ENCODE measurements at regions not wholly inside any gene's neighbourhood (a gene's known extent, or its start where the extent isn't known, plus 50 kb on each side); places are given as distances from the start of the nearest gene placed in this dataset.

DNA sequence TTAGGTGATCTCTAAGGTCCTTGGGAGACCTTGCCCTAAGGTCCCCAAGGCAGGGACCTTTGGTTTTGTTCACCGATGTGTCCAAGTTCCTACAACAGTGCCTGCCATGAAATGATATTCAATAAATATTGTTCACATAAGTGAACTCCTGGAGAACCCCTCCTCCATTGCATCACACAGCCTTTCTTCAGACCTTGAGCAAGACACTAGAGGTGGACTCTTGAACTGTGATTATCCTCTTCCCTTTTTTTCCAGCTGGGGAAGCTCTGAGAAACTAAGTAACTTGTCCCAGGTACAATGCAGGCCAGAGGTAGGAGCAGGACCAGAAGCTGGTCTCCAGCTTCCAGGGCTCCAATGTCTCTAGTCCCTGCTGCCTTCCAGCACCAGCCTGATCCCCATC lies 76.6 kb upstream of the LMO1 start:
- intact Hi-C loops (cut with DNase I): no loop called here
- no peak for DNase-seq
- WGBS, 2 donors: 64 to 75% methylated on average over 1 of the region's 1 CpG
- no peaks in the 10 kb centered on the region for H3K4me1 ChIP-seq
- H3K36me3 ChIP-seq (replicated peaks in 1 of 2; ENCODE audit: insufficient read depth in 1 of 2, low read depth in 2 of 2): no peaks in the 10 kb centered on the region
- H3K27ac ChIP-seq: no peak overlapping the region
- no peaks in the 10 kb centered on the region for H3K9me3 ChIP-seq
- TF ChIP-seq, protein P1, sequence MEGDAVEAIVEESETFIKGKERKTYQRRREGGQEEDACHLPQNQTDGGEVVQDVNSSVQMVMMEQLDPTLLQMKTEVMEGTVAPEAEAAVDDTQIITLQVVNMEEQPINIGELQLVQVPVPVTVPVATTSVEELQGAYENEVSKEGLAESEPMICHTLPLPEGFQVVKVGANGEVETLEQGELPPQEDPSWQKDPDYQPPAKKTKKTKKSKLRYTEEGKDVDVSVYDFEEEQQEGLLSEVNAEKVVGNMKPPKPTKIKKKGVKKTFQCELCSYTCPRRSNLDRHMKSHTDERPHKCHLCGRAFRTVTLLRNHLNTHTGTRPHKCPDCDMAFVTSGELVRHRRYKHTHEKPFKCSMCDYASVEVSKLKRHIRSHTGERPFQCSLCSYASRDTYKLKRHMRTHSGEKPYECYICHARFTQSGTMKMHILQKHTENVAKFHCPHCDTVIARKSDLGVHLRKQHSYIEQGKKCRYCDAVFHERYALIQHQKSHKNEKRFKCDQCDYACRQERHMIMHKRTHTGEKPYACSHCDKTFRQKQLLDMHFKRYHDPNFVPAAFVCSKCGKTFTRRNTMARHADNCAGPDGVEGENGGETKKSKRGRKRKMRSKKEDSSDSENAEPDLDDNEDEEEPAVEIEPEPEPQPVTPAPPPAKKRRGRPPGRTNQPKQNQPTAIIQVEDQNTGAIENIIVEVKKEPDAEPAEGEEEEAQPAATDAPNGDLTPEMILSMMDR (IDR thresholded peaks at IDR 0.05): no peak
- TF ChIP-seq POLR2A (IDR thresholded peaks at IDR 0.05): no peak
- H3K27me3 ChIP-seq: no peaks in the 10 kb centered on the region
- H3K4me3 ChIP-seq: no peak overlapping the region
- ATAC-seq: no peak

DNA sequence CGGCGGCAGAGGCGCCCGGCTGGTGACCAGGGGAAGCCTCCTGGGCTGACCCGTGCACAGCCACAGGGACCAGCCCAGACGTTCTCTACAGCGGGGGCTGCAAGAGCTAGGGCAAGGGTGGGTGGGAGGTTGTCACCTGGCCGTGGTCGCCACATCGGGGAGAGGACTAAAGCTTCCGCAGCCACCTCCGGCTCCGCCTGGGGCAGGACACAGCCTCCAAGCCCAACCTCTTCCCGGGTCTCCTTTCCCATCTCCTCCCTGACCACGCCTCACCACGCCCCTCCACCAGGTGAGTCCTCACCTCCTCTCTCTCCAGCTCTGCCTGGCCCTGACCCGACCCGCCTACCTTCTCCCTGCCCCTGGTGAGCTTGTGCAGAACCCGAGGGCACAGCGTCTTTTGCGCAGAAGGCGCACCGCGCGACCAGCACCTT lies 75.9 kb upstream of the LMO1 start:
- intact Hi-C loops (cut with DNase I): no loop called here

DNA sequence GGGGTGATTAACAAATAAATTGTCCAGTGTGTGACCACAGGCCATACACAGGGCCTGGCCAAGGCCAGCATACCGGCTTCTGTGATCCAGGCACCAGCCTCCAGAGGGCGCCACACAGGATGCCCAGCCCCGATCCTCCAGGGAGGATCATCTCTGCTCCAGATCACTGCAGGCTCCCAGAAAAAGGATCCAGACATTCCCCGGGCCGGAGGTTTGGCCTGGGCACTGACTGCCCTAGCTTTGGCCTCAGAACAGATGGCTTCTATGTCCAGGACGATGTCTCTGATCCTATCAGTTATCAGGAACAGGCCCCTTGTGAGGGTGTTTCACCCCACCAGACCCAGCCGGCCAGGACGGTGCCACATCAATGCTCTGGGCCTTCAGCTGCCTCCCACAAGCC lies 74.5 kb upstream of the LMO1 start:
- intact Hi-C loops (cut with DNase I): no loop called here
- Histone ChIP-seq H3K9me3 (no peaks in the 10 kb centered on the region), H3K4me3 (no peak overlapping the region), H3K4me1 (no peaks in the 10 kb centered on the region), H3K36me3 (replicated peaks in 1 of 2; ENCODE audit: insufficient read depth in 1 of 2, low read depth in 2 of 2) (no peaks in the 10 kb centered on the region), H3K27me3 (no peaks in the 10 kb centered on the region), H3K27ac (no peak overlapping the region)
- DNase-seq: peak; percentile 45 to 68 (median 54)
- TF ChIP-seq, protein P1 (IDR thresholded peaks at IDR 0.05): peak; percentile 39 to 68 (median 54)
- no peak for TF ChIP-seq POLR2A (IDR thresholded peaks at IDR 0.05)
- WGBS, 2 donors: 36 to 67% methylated on average over 3 to 8 of the region's 8 CpGs
- ATAC-seq: peak; percentile 68

More for the DNA sequence above, 75.9 kb upstream of the LMO1 start:
- Histone ChIP-seq H3K4me3 (no peak overlapping the region), H3K9me3 (no peaks in the 10 kb centered on the region), H3K27me3 (no peaks in the 10 kb centered on the region), H3K27ac (no peak overlapping the region), H3K36me3 (replicated peaks in 1 of 2; ENCODE audit: insufficient read depth in 1 of 2, low read depth in 2 of 2) (no peaks in the 10 kb centered on the region), H3K4me1 (no peaks in the 10 kb centered on the region)
- 55% methylated on average over 24 to 25 of the region's 25 CpGs for WGBS, 2 donors
- ATAC-seq (no peak), DNase-seq (no peak)
- TF ChIP-seq, protein P1 (IDR thresholded peaks at IDR 0.05): no peak
- no peak for TF ChIP-seq POLR2A (IDR thresholded peaks at IDR 0.05)

DNA sequence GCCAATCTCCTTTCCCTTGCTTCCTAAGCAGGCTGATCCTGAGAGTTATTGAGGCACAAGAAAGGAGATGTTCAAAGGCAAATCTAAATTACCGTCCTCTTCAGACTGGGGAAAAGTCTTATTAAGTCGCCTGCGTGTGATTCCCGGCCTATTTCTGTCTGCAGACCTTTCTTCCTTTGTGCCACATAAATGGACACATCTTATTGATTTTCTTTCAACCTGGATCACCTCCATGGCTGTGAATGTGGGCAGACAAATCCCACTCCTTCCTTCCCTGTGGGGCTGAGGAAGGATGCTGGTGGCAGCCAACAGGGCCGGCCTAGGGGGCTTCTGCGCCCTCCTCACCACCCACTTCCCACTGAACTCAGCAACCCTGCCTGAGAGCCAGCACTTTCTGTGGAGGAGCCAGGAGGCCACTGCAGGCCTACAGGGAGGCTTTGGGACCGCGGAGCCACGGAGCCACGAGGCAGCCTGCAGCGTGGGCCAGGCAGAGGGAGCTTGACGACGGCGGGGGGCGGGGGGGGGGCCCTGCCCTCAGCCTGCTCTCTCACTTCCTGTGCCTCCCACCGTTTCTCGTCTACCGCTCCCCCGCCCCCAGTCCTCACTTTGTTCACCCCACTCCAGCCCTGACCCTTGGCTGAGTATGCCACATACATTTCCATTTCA lies 73.6 kb upstream of the LMO1 start:
- H3K9me3 ChIP-seq: no peaks in the 10 kb centered on the region
- 68 to 81% methylated on average over 15 to 19 of the region's 19 CpGs for WGBS, 2 donors
- no peak overlapping the region for H3K4me3 ChIP-seq
- no peak for DNase-seq
- H3K27me3 ChIP-seq: no peaks in the 10 kb centered on the region
- intact Hi-C loops (cut with DNase I): no loop called here
- H3K27ac ChIP-seq: no peak overlapping the region
- H3K4me1 ChIP-seq: no peaks in the 10 kb centered on the region
- no peak for TF ChIP-seq POLR2A (IDR thresholded peaks at IDR 0.05)
- TF ChIP-seq, protein P1 (IDR thresholded peaks at IDR 0.05): no peak
- ATAC-seq: no peak
- no peaks in the 10 kb centered on the region for H3K36me3 ChIP-seq (replicated peaks in 1 of 2; ENCODE audit: insufficient read depth in 1 of 2, low read depth in 2 of 2)

Data from body of pancreas (tissue), 4 donors.